ENCODE measurements at regions not wholly inside any gene's neighbourhood (a gene's known extent, or its start where the extent isn't known, plus 50 kb on each side); places are given as distances from the start of the nearest gene placed in this dataset.

DNA sequence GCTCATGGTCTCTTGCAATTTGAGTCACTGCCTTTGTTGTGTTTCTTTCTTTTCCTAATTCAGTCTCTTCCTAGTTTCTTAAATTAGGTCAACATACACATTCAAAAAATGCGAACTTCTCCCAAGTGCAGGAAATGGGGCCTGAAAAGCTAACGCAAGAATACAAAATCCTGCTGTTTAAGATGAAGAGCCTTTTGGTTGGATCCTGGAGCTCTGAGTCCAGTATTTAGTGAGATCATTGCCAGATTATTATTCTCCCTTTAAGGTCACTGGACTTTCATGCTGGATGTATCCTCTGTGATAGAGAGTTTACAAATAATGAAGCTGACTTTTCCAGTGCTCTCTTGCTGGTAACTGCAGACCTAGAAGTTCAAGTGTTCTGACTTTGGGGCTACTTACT lies 401.9 kb upstream of the MKI67 start:
- in situ Hi-C loops (cut with MboI; ENCODE audit: low pct_unique_long_range_greater_than_20kb, low sequenced_read_pairs, unreplicated experiment) = no loop called here
- TF ChIP-seq, protein P1, sequence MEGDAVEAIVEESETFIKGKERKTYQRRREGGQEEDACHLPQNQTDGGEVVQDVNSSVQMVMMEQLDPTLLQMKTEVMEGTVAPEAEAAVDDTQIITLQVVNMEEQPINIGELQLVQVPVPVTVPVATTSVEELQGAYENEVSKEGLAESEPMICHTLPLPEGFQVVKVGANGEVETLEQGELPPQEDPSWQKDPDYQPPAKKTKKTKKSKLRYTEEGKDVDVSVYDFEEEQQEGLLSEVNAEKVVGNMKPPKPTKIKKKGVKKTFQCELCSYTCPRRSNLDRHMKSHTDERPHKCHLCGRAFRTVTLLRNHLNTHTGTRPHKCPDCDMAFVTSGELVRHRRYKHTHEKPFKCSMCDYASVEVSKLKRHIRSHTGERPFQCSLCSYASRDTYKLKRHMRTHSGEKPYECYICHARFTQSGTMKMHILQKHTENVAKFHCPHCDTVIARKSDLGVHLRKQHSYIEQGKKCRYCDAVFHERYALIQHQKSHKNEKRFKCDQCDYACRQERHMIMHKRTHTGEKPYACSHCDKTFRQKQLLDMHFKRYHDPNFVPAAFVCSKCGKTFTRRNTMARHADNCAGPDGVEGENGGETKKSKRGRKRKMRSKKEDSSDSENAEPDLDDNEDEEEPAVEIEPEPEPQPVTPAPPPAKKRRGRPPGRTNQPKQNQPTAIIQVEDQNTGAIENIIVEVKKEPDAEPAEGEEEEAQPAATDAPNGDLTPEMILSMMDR (IDR thresholded peaks at IDR 0.05; ENCODE audit: extremely low read depth, insufficient read depth, missing control alignments) = no peak
- no peak for DNase-seq (ENCODE audit: low spot score)

DNA sequence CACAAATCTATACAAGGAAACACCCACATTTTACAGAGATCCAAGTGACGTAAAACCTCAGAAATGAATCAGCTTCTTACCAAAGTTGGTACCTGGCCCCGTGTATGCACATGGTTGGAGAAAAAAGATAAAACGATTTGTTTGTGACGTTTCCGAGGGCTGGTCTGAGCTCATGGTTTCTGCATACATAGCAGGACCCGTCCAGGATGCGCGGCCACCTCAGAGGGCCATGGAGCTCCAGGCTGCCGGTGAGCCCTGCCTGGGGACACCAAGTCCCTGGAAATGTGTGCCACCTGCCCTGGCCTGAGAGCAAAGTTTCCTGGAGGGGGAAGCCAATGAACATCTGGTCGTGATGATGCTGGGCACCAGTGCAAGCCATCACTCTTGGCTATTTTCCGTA lies 402.6 kb upstream of the MKI67 start:
- TF ChIP-seq, protein P1 (IDR thresholded peaks at IDR 0.05; ENCODE audit: extremely low read depth, insufficient read depth, missing control alignments) = no peak
- in situ Hi-C loops (cut with MboI; ENCODE audit: low pct_unique_long_range_greater_than_20kb, low sequenced_read_pairs, unreplicated experiment) = no loop called here
- no peak for DNase-seq (ENCODE audit: low spot score)

DNA sequence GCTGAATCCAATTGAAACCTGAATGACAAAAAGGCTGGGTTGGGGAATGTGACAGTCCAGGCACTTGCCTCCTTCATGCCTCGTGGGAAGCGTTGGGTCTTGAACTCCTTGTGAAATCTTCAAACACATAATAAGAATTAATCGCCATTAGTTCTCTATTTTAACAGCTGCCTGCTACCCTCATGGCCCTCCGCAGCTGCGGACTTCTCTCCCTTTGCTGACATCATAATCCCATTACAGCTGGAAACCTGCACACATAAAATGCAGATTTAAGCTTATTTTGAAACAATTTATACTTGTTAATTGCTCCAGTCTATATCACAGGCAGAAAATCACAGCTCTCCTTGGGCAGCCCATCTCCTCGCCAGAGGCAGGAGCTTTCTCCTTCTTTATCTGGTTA lies 403.0 kb upstream of the MKI67 start:
- DNase-seq (ENCODE audit: low spot score) = no peak
- in situ Hi-C loops (cut with MboI; ENCODE audit: low pct_unique_long_range_greater_than_20kb, low sequenced_read_pairs, unreplicated experiment) = no loop called here
- TF ChIP-seq, protein P1 (IDR thresholded peaks at IDR 0.05; ENCODE audit: extremely low read depth, insufficient read depth, missing control alignments) = no peak

DNA sequence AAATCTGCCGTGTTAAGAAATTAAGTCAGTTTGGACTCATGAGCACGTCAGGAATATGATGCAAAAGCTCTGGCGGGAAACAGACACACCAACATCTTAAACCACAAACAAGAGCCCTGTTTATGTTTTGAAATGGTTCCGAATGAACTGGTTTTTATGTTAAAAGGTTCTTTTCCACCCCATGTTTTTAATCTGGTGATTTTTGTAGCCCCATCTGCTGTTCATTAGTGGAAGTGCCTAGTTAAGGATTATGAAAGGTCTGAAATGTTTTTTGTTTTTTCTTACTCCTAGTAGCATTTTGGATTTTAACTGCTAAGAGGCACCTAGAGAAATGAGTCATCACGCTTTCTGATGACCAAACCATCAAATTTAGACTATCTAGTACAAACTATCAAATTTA lies 404.1 kb upstream of the MKI67 start:
- TF ChIP-seq, protein P1 (IDR thresholded peaks at IDR 0.05; ENCODE audit: extremely low read depth, insufficient read depth, missing control alignments) = peak; percentile 41
- DNase-seq (ENCODE audit: low spot score) = peak; percentile 34
- in situ Hi-C loops (cut with MboI; ENCODE audit: low pct_unique_long_range_greater_than_20kb, low sequenced_read_pairs, unreplicated experiment) = no loop called here

DNA sequence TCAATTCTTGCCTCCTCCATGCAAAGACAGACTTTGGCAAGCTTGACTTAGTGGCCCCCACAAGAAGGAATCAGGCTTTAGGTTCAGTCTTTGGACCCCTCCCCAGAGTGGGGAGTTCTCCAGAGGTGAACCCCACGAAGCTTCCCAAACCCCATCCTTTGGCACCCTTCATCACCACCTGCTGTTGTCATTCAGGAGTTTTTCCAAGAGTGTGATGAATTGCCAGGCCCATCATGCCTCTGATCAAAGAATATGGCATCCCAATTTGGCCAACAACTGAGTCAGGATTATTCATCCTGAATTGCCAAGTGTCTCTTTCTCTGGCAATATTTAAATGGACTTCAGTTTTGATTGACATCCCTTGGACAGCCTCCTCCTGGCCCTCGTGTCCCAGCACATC lies 404.7 kb upstream of the MKI67 start:
- no peak for DNase-seq (ENCODE audit: low spot score)
- TF ChIP-seq, protein P1 (IDR thresholded peaks at IDR 0.05; ENCODE audit: extremely low read depth, insufficient read depth, missing control alignments) = no peak
- in situ Hi-C loops (cut with MboI; ENCODE audit: low pct_unique_long_range_greater_than_20kb, low sequenced_read_pairs, unreplicated experiment) = no loop called here

DNA sequence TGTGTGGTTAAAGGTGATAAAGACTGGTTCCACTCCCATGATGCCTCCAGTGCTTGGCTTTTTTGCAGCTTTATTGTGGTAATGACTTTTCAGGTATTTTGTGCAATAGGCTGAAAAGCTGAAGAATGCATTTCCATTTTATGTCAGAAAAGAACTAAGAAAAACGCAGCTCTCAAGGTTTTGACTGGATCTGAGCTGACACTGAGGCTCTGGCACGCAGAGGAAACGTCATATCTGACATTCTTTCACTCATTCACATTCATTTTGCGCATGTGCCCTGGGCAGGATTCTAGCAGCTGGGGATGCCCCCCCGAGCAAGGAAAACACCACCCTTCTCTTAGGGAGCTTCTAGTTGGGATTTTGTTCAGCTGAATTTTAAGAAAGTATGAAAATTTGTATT lies 408.5 kb upstream of the MKI67 start:
- TF ChIP-seq, protein P1 (IDR thresholded peaks at IDR 0.05; ENCODE audit: extremely low read depth, insufficient read depth, missing control alignments) = no peak
- DNase-seq (ENCODE audit: low spot score) = no peak
- in situ Hi-C loops (cut with MboI; ENCODE audit: low pct_unique_long_range_greater_than_20kb, low sequenced_read_pairs, unreplicated experiment) = no loop called here

DNA sequence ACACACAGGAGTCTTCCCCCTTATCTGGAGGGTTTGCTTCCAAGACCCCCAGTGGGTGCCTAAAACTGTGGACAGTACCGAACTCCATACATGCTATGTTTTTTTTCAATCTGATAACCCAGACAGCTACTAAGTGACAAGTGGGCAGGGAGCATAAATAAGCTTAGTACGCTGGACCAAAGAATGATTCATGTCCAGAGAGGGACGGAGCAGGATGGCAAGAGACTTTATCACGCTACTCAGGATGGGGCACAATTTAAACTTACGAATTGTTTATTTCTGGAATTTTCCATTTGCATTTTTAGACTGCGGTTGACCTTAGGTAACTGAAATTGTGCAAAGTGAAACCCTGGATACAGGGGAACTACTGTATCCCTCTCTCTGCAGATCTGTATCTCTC lies 410.0 kb upstream of the MKI67 start:
- in situ Hi-C loops (cut with MboI; ENCODE audit: low pct_unique_long_range_greater_than_20kb, low sequenced_read_pairs, unreplicated experiment) = no loop called here
- TF ChIP-seq, protein P1 (IDR thresholded peaks at IDR 0.05; ENCODE audit: extremely low read depth, insufficient read depth, missing control alignments) = no peak
- DNase-seq (ENCODE audit: low spot score) = no peak
